ENCODE measurements at regions not wholly inside any gene's neighbourhood (a gene's known extent, or its start where the extent isn't known, plus 50 kb on each side); places are given as distances from the start of the nearest gene placed in this dataset.
A peak's percentile ranks its signal among the peaks of the same experiment; 100 is the strongest.

GRCh38 chr11:128375961-128376360 is 211.4 kb downstream of the ETS1 start:
- no peaks in the 10 kb centered on the region for H3K36me3 ChIP-seq (replicated peaks in 1 of 2; ENCODE audit: control insufficient read depth in 1 of 2, insufficient read depth in 2 of 2, low read length in 1 of 2)
- H3K9ac ChIP-seq = no peak overlapping the region
- POLR2A ChIA-PET = no interaction called here
- peak overlapping the region in 1 of 2 experiments; percentile 28; a peak in 2 of 4 replicates for H3K27ac ChIP-seq (ENCODE audit: low read depth in 2 of 2, low read length in 1 of 2)
- H3K4me1 ChIP-seq (ENCODE audit: control insufficient read depth in 1 of 2, insufficient read depth in 2 of 2, low read depth in 1 of 2, low read length in 1 of 2) = peaks cover 0 to 15% of the 10 kb centered on the region in 2 experiments; a peak in 2 of 4 replicates
- H3K4me2 ChIP-seq = no peak overlapping the region
- H3K4me3 ChIP-seq (ENCODE audit: low read depth in 2 of 2, low read length in 1 of 2) = no peak overlapping the region
- H3K27me3 ChIP-seq (ENCODE audit: insufficient read depth) = no peaks in the 10 kb centered on the region
- WGBS (ENCODE audit: low lambda C conversion rate) = 0% methylated on average over 1 of the region's 1 CpG
- CTCF ChIA-PET = interaction anchor here (0.9 to 1.6 kb wide), 2 partner anchors 9 to 86 kb away, joined by 4 to 5 read pairs; no protein-coding TSS in a partner anchor
- peaks cover 13% of the 10 kb centered on the region for H3F3A ChIP-seq (replicated peaks; ENCODE audit: insufficient read depth)
- no peaks in the 10 kb centered on the region for H3K9me2 ChIP-seq
- no peaks in the 10 kb centered on the region for H3K9me3 ChIP-seq
- peak; percentile 31; the same call in 1 of the 2 replicates for TF ChIP-seq TCF12 (IDR thresholded peaks at IDR 0.05)
- TF ChIP-seq GABPA (IDR thresholded peaks at IDR 0.05; ENCODE audit: low read depth) = no peak
- peak; percentile 60 for TF ChIP-seq RCOR1 (IDR thresholded peaks at IDR 0.05; ENCODE audit: low read length)
- no peak for TF ChIP-seq MXI1 (IDR thresholded peaks at IDR 0.05; ENCODE audit: low read depth, low read length)
- TF ChIP-seq POLR2AphosphoS5 (IDR thresholded peaks at IDR 0.05; ENCODE audit: low read depth, low read length) = no peak
- TF ChIP-seq NFIC (IDR thresholded peaks at IDR 0.05; ENCODE audit: borderline replicate concordance) = peak; percentile 53
- H4K20me1 ChIP-seq (ENCODE audit: insufficient read depth) = no peaks in the 10 kb centered on the region
- H2AFZ ChIP-seq (ENCODE audit: low read depth) = no peak overlapping the region
- H3K79me2 ChIP-seq (ENCODE audit: insufficient read depth) = no peaks in the 10 kb centered on the region
- DNase-seq = no peak

GRCh38 chr11:128374026-128374425 is 213.3 kb downstream of the ETS1 start:
- H3K27ac ChIP-seq (ENCODE audit: low read depth in 2 of 2, low read length in 1 of 2) = no peak overlapping the region
- H3K4me1 ChIP-seq (ENCODE audit: control insufficient read depth in 1 of 2, insufficient read depth in 2 of 2, low read depth in 1 of 2, low read length in 1 of 2) = peaks cover 0 to 5% of the 10 kb centered on the region in 2 experiments; a peak in 2 of 4 replicates
- no peak overlapping the region for H3K4me2 ChIP-seq
- H3K4me3 ChIP-seq (ENCODE audit: low read depth in 2 of 2, low read length in 1 of 2) = no peak overlapping the region
- H3K27me3 ChIP-seq (ENCODE audit: insufficient read depth) = no peaks in the 10 kb centered on the region
- no peaks in the 10 kb centered on the region for H4K20me1 ChIP-seq (ENCODE audit: insufficient read depth)
- no peaks in the 10 kb centered on the region for H3K79me2 ChIP-seq (ENCODE audit: insufficient read depth)
- H3K9ac ChIP-seq = no peak overlapping the region
- ChIA-PET CTCF (interaction anchor here (1.0 to 3.2 kb wide), 7 partner anchors 8 to 202 kb away, joined by 3 to 8 read pairs (median 4); no protein-coding TSS in a partner anchor), POLR2A (no interaction called here)
- TF ChIP-seq JUND (IDR thresholded peaks at IDR 0.05) = no peak
- 85% methylated on average over 3 of the region's 3 CpGs for WGBS (ENCODE audit: low lambda C conversion rate)
- H3K9me3 ChIP-seq = no peaks in the 10 kb centered on the region
- H2AFZ ChIP-seq (ENCODE audit: low read depth) = no peak overlapping the region
- peaks cover 9% of the 10 kb centered on the region for H3F3A ChIP-seq (replicated peaks; ENCODE audit: insufficient read depth)
- H3K9me2 ChIP-seq = no peaks in the 10 kb centered on the region
- H3K36me3 ChIP-seq (replicated peaks in 1 of 2; ENCODE audit: control insufficient read depth in 1 of 2, insufficient read depth in 2 of 2, low read length in 1 of 2) = no peaks in the 10 kb centered on the region
- DNase-seq = no peak

GRCh38 chr11:128372977-128373376 is 214.4 kb downstream of the ETS1 start:
- no peak overlapping the region for H2AFZ ChIP-seq (ENCODE audit: low read depth)
- H3K36me3 ChIP-seq (replicated peaks in 1 of 2; ENCODE audit: control insufficient read depth in 1 of 2, insufficient read depth in 2 of 2, low read length in 1 of 2) = no peaks in the 10 kb centered on the region
- no peak for DNase-seq
- H3K4me2 ChIP-seq = no peak overlapping the region
- H3K9me2 ChIP-seq = no peaks in the 10 kb centered on the region
- ChIA-PET CTCF (interaction anchor here (1.1 to 3.2 kb wide), 3 partner anchors 10 to 201 kb away, joined by 3 to 8 read pairs (median 6); no protein-coding TSS in a partner anchor), POLR2A (no interaction called here)
- no peak overlapping the region for H3K9ac ChIP-seq
- H3K4me1 ChIP-seq (ENCODE audit: control insufficient read depth in 1 of 2, insufficient read depth in 2 of 2, low read depth in 1 of 2, low read length in 1 of 2) = peaks cover 0 to 5% of the 10 kb centered on the region in 2 experiments; a peak in 2 of 4 replicates
- TF ChIP-seq RFX5 (IDR thresholded peaks at IDR 0.05; ENCODE audit: low read length) = no peak
- TF ChIP-seq JUND (IDR thresholded peaks at IDR 0.05) = no peak
- no peak overlapping the region for H3K27ac ChIP-seq (ENCODE audit: low read depth in 2 of 2, low read length in 1 of 2)
- WGBS (ENCODE audit: low lambda C conversion rate) = 92% methylated on average over 1 of the region's 1 CpG
- H3K4me3 ChIP-seq (ENCODE audit: low read depth in 2 of 2, low read length in 1 of 2) = no peak overlapping the region
- peaks cover 9% of the 10 kb centered on the region for H3F3A ChIP-seq (replicated peaks; ENCODE audit: insufficient read depth)
- H3K27me3 ChIP-seq (ENCODE audit: insufficient read depth) = no peaks in the 10 kb centered on the region
- H4K20me1 ChIP-seq (ENCODE audit: insufficient read depth) = no peaks in the 10 kb centered on the region
- no peaks in the 10 kb centered on the region for H3K9me3 ChIP-seq
- H3K79me2 ChIP-seq (ENCODE audit: insufficient read depth) = no peaks in the 10 kb centered on the region

Measured in SK-N-SH (cell line).